ENCODE measurements at regions not wholly inside any gene's neighbourhood (a gene's known extent, or its start where the extent isn't known, plus 50 kb on each side); places are given as distances from the start of the nearest gene placed in this dataset.

GRCh38 chr11:79670882-79671281 lies 230.1 kb upstream of the TENM4 start:
- Histone ChIP-seq H2AFZ (ENCODE audit: low read length) (no peak overlapping the region), H3K9me2 (replicated peaks; ENCODE audit: low read length) (no peaks in the 10 kb centered on the region), H3K27me3 (ENCODE audit: low read length) (no peaks in the 10 kb centered on the region), H3K4me1 (ENCODE audit: insufficient read depth, low read length) (no peaks in the 10 kb centered on the region), H4K20me1 (ENCODE audit: low read length) (no peaks in the 10 kb centered on the region), H3F3A (ENCODE audit: low read length, unreplicated experiment) (no peaks in the 10 kb centered on the region), H3K36me3 (ENCODE audit: low read depth, low read length) (no peaks in the 10 kb centered on the region), H3K4me2 (ENCODE audit: low read length) (no peak overlapping the region), H3K9ac (ENCODE audit: low read length) (no peak overlapping the region), H3K9me3 (ENCODE audit: low read length) (no peaks in the 10 kb centered on the region), H3K27ac (ENCODE audit: low read length) (no peak overlapping the region), H3K4me3 (ENCODE audit: low read length) (no peak overlapping the region), H3K79me2 (ENCODE audit: low read length) (no peaks in the 10 kb centered on the region)
- ChIA-PET POLR2A (ENCODE audit: unreplicated experiment) (no interaction called here), CTCF (no interaction called here)
- ATAC-seq (no peak), DNase-seq (no peak)
- TF ChIP-seq EZH2phosphoT487 (IDR thresholded peaks at IDR 0.05; ENCODE audit: borderline replicate concordance, low read length) (no peak), CTCF (conservative IDR thresholded peaks at IDR 0.05; ENCODE audit: low read depth, low read length) (no peak), EZH2 (IDR thresholded peaks at IDR 0.05; ENCODE audit: low read length, unreplicated experiment) (no peak)
- BruUV-seq (replicated peaks), result no TSS peak
- intact Hi-C loops (cut with micrococcal nuclease), result no loop called here

GRCh38 chr11:79668575-79668974 lies 227.7 kb upstream of the TENM4 start:
- Histone ChIP-seq H3K4me3 (ENCODE audit: low read length) (no peak overlapping the region), H3K27ac (ENCODE audit: low read length) (no peak overlapping the region), H3K36me3 (ENCODE audit: low read depth, low read length) (no peaks in the 10 kb centered on the region), H4K20me1 (ENCODE audit: low read length) (no peaks in the 10 kb centered on the region), H3K79me2 (ENCODE audit: low read length) (no peaks in the 10 kb centered on the region), H3K9me3 (ENCODE audit: low read length) (no peaks in the 10 kb centered on the region), H3K9me2 (replicated peaks; ENCODE audit: low read length) (no peaks in the 10 kb centered on the region), H2AFZ (ENCODE audit: low read length) (no peak overlapping the region), H3F3A (ENCODE audit: low read length, unreplicated experiment) (no peaks in the 10 kb centered on the region), H3K4me1 (ENCODE audit: insufficient read depth, low read length) (no peaks in the 10 kb centered on the region), H3K27me3 (ENCODE audit: low read length) (no peaks in the 10 kb centered on the region), H3K4me2 (ENCODE audit: low read length) (no peak overlapping the region), H3K9ac (ENCODE audit: low read length) (no peak overlapping the region)
- CTCF ChIA-PET, result no interaction called here
- no TSS peak for BruUV-seq (replicated peaks)
- DNase-seq (no peak), ATAC-seq (no peak)
- intact Hi-C loops (cut with micrococcal nuclease), result no loop called here
- TF ChIP-seq EZH2phosphoT487 (IDR thresholded peaks at IDR 0.05; ENCODE audit: borderline replicate concordance, low read length) (no peak), EZH2 (IDR thresholded peaks at IDR 0.05; ENCODE audit: low read length, unreplicated experiment) (no peak), CTCF (conservative IDR thresholded peaks at IDR 0.05; ENCODE audit: low read depth, low read length) (no peak)
- POLR2A ChIA-PET (ENCODE audit: unreplicated experiment), result no interaction called here

- Histone ChIP-seq H3K9me2 (replicated peaks; ENCODE audit: low read length) (no peaks in the 10 kb centered on the region), H3K27ac (ENCODE audit: low read length) (no peak overlapping the region), H3K79me2 (ENCODE audit: low read length) (no peaks in the 10 kb centered on the region), H3K9me3 (ENCODE audit: low read length) (no peaks in the 10 kb centered on the region), H3K4me1 (ENCODE audit: insufficient read depth, low read length) (no peaks in the 10 kb centered on the region), H2AFZ (ENCODE audit: low read length) (no peak overlapping the region), H3K9ac (ENCODE audit: low read length) (no peak overlapping the region), H4K20me1 (ENCODE audit: low read length) (no peaks in the 10 kb centered on the region), H3K36me3 (ENCODE audit: low read depth, low read length) (no peaks in the 10 kb centered on the region), H3K27me3 (ENCODE audit: low read length) (no peaks in the 10 kb centered on the region), H3K4me3 (ENCODE audit: low read length) (no peak overlapping the region), H3F3A (ENCODE audit: low read length, unreplicated experiment) (no peaks in the 10 kb centered on the region), H3K4me2 (ENCODE audit: low read length) (no peak overlapping the region)
- intact Hi-C loops (cut with micrococcal nuclease), result no loop called here
- ATAC-seq (no peak), DNase-seq (no peak)
- ChIA-PET CTCF (no interaction called here), POLR2A (ENCODE audit: unreplicated experiment) (no interaction called here)
- no TSS peak for BruUV-seq (replicated peaks)
- TF ChIP-seq EZH2 (IDR thresholded peaks at IDR 0.05; ENCODE audit: low read length, unreplicated experiment) (no peak), CTCF (conservative IDR thresholded peaks at IDR 0.05; ENCODE audit: low read depth, low read length) (no peak), EZH2phosphoT487 (IDR thresholded peaks at IDR 0.05; ENCODE audit: borderline replicate concordance, low read length) (no peak)
Observed at GRCh38 chr11:79667380-79667779, 226.6 kb upstream of the TENM4 start.

All from PC-3 (cell line).